ENCODE measurements at regions not wholly inside any gene's neighbourhood (a gene's known extent, or its start where the extent isn't known, plus 50 kb on each side); places are given as distances from the start of the nearest gene placed in this dataset.

GRCh38 chr9:118364266-118365106 lies 660.3 kb downstream of the TLR4 start:
- Histone ChIP-seq H3K27ac (replicated peaks in 1 of 4) (no peak overlapping the region), H3K36me3 (no peaks in the 10 kb centered on the region), H3K4me1 (no peaks in the 10 kb centered on the region), H3K27me3 (no peaks in the 10 kb centered on the region), H3K4me3 (no peak overlapping the region), H3K9me3 (no peaks in the 10 kb centered on the region)
- no peak for DNase-seq (ENCODE audit: extremely low spot score)
- TF ChIP-seq POLR2A (IDR thresholded peaks at IDR 0.05; ENCODE audit: low read depth) (no peak), EP300 (IDR thresholded peaks at IDR 0.05) (no peak), POLR2AphosphoS5 (IDR thresholded peaks at IDR 0.05) (no peak)
- TF ChIP-seq, protein P1, sequence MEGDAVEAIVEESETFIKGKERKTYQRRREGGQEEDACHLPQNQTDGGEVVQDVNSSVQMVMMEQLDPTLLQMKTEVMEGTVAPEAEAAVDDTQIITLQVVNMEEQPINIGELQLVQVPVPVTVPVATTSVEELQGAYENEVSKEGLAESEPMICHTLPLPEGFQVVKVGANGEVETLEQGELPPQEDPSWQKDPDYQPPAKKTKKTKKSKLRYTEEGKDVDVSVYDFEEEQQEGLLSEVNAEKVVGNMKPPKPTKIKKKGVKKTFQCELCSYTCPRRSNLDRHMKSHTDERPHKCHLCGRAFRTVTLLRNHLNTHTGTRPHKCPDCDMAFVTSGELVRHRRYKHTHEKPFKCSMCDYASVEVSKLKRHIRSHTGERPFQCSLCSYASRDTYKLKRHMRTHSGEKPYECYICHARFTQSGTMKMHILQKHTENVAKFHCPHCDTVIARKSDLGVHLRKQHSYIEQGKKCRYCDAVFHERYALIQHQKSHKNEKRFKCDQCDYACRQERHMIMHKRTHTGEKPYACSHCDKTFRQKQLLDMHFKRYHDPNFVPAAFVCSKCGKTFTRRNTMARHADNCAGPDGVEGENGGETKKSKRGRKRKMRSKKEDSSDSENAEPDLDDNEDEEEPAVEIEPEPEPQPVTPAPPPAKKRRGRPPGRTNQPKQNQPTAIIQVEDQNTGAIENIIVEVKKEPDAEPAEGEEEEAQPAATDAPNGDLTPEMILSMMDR (IDR thresholded peaks at IDR 0.05), result no peak
- 83% methylated on average over 5 of the region's 7 CpGs for WGBS
- intact Hi-C loops (cut with DNase I), result no loop called here

- no peak for TF ChIP-seq POLR2A (IDR thresholded peaks at IDR 0.05; ENCODE audit: low read depth)
- no peak for TF ChIP-seq POLR2AphosphoS5 (IDR thresholded peaks at IDR 0.05)
- TF ChIP-seq, protein P1 (IDR thresholded peaks at IDR 0.05), result no peak
- no peak for TF ChIP-seq EP300 (IDR thresholded peaks at IDR 0.05)
- Histone ChIP-seq H3K27ac (replicated peaks in 1 of 4) (no peak overlapping the region), H3K36me3 (no peaks in the 10 kb centered on the region), H3K27me3 (no peaks in the 10 kb centered on the region), H3K4me3 (no peak overlapping the region), H3K9me3 (no peaks in the 10 kb centered on the region), H3K4me1 (no peaks in the 10 kb centered on the region)
- intact Hi-C loops (cut with DNase I), result no loop called here
- 90% methylated on average over 2 of the region's 2 CpGs for WGBS
- no peak for DNase-seq (ENCODE audit: extremely low spot score)
Measured at GRCh38 chr9:118366228-118366627, 662.0 kb downstream of the TLR4 start.

DNA sequence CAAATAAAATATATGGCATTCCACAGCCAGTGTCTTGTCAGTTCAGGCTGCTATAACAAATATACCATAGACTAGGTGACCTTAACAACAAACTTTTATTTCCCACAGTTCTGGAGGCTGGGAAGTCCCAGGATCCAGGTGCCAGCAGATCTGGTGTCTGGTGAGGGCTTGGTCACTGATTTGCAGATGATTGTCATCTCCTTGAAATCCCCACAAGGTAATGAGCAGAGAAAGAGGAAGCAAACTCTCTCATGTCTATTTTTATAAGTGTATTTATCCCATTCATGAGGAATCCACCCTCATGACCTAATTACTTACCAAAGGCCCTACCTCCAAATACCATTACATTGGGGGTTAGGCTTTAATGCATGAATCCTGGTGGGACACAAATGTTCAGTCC lies 663.2 kb downstream of the TLR4 start:
- Histone ChIP-seq H3K9me3 (no peaks in the 10 kb centered on the region), H3K4me3 (no peak overlapping the region), H3K4me1 (no peaks in the 10 kb centered on the region), H3K36me3 (no peaks in the 10 kb centered on the region), H3K27me3 (no peaks in the 10 kb centered on the region), H3K27ac (replicated peaks in 1 of 4) (no peak overlapping the region)
- TF ChIP-seq EP300 (IDR thresholded peaks at IDR 0.05) (no peak), POLR2AphosphoS5 (IDR thresholded peaks at IDR 0.05) (no peak), POLR2A (IDR thresholded peaks at IDR 0.05; ENCODE audit: low read depth) (no peak)
- TF ChIP-seq, protein P1 (IDR thresholded peaks at IDR 0.05), result no peak
- DNase-seq (ENCODE audit: extremely low spot score), result no peak
- intact Hi-C loops (cut with DNase I), result no loop called here

DNA sequence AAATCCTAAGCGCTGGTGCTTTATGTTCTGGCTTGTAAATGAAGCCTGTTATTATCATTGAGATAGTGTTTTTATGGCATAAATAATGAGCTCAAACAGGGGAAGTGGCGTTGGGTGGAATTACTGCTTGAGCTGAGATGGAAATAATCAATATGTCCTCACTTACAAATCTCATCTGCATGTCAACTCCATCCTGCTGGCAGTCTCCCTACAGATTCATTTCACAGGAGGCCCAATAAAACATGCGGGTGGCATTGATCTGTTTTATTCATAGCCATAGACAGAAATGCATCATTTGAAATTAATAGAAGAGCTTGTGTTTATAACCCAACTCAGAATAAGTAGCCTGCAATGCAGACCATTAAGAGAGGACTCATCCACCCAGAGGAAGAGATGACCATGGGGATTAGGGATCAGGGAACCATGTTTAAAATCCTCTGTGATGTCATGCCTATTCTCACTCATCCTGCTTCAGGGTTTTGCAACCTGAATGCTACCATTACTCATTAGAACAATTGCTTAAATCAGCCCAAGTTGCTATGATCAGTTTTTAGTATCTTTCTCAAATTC lies 680.4 kb downstream of the TLR4 start:
- Histone ChIP-seq H3K27me3 (no peaks in the 10 kb centered on the region), H3K4me1 (no peaks in the 10 kb centered on the region), H3K4me3 (no peak overlapping the region), H3K27ac (replicated peaks in 1 of 4) (no peak overlapping the region), H3K9me3 (no peaks in the 10 kb centered on the region), H3K36me3 (no peaks in the 10 kb centered on the region)
- DNase-seq (ENCODE audit: extremely low spot score), result no peak
- 71% methylated on average over 3 of the region's 3 CpGs for WGBS
- intact Hi-C loops (cut with DNase I), result no loop called here
- TF ChIP-seq POLR2A (IDR thresholded peaks at IDR 0.05; ENCODE audit: low read depth) (no peak), EP300 (IDR thresholded peaks at IDR 0.05) (no peak), POLR2AphosphoS5 (IDR thresholded peaks at IDR 0.05) (no peak)
- TF ChIP-seq, protein P1 (IDR thresholded peaks at IDR 0.05), result no peak

All from esophagus muscularis mucosa (tissue), 4 donors.